GM21526 (cell line): ENCODE measurements at regions not wholly inside any gene's neighbourhood (a gene's known extent, or its start where the extent isn't known, plus 50 kb on each side); places are given as distances from the start of the nearest gene placed in this dataset.
A peak's percentile ranks its signal among the peaks of the same experiment; 100 is the strongest.
"Not testable (repeated sequence)": the region's sequence is repeated elsewhere in the genome, so short reads cannot be mapped to it uniquely, and the experiment has no call there.

Experiments
- ATAC-seq: cut with Tn5 transposase; IDR thresholded peaks from one replicate; pipeline ENCODE4 v1.9.1; 2021; ENCODE audit warnings: moderate library complexity; ENCODE audit not compliant: unreplicated experiment, low FRiP score

DNA sequence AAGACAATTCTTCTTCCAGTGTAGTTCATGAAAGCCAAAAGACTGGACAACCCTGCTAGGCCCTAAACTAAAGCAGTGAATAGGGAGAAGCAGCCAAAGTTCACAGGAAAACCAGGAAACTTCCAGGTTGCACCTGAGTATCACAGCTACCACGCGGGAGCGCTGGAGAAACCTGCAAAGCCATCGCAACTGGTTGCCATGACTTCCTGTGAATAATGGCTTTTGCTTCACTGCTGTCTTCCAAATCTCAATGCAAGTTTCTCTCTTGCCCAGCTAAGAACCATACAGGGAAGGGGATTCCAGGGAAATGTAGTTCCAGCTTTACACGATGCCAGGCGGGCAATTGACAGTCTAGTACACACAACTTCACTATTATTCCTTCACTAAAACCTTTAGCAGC is 114.1 kb downstream of the GXYLT1 start:
- ATAC-seq: no peak

- ATAC-seq: no peak
Observed at GRCh38 chr12:42027546-42027945, 117.1 kb downstream of the GXYLT1 start.

- ATAC-seq: no peak
Observed at GRCh38 chr12:42024495-42024830, 120.2 kb downstream of the GXYLT1 start.

GRCh38 chr12:42023733-42024494 is 120.8 kb downstream of the GXYLT1 start:
- ATAC-seq: peak; percentile 95

DNA sequence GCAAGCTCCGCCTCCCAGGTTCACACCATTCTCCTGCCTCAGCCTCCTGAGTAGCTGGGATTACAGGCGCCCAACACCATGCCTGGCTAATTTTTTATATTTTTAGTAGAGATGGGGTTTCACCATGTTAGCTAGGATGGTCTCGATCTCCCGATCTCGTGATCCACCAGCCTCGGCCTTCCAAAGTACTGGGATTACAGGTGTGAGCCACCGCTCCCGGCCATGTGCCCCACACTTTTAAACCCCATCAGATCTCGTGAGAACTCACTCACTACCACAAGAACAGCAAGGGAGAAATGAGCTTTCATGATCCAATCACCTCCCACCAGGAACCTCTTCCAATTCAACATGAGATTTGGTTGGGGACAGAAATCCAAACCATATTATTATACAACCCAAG is 122.7 kb downstream of the GXYLT1 start:
- not testable (repeated sequence) for ATAC-seq

- ATAC-seq: no peak
Observed at GRCh38 chr12:42021469-42021868, 123.2 kb downstream of the GXYLT1 start.

GRCh38 chr12:42020226-42020625 is 124.4 kb downstream of the GXYLT1 start:
- no peak for ATAC-seq

DNA sequence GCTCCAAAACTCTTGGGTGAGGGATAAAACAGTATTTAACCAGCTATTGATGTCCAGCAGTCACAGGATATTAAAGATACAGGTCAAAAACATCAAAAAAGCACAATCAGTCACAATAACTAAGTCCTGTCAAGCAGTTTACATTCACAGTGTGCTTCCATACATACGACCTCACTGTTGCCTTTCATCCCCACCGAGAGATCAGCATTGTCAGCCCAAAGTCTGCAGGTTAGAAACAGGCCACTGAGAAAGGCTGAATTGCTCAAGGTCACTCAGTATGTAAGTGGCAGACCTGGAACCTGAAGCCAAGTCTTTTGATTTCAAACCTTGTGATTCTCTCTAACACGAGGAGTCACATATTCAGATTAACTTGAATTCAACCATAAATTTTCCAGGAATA is 124.9 kb downstream of the GXYLT1 start:
- no peak for ATAC-seq

- no peak for ATAC-seq
Observed at GRCh38 chr12:42017051-42017450, 127.6 kb downstream of the GXYLT1 start.

- no peak for ATAC-seq
Observed at GRCh38 chr12:42015051-42015461, 129.6 kb downstream of the GXYLT1 start.

DNA sequence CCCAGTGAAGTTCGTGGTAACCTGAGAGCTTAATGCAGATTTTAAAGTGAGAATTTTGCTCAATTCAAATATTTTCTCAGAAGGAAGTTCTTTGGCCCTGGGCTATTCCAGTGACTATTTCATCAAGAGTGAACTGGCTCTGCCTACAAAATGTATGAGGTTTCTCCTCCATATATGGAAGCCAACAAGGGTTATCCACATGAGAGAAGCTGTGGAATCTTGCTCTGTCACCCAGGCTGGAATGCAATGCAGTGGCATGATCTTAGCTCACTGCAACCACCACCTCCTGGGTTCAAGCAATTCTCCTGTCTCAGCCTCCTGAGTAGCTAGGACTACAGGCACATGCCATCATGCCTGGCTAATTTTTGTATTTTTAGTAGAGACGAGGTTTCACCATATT is 132.2 kb downstream of the GXYLT1 start:
- not testable (repeated sequence) for ATAC-seq

GRCh38 chr12:42010715-42011114 is 134.0 kb downstream of the GXYLT1 start:
- ATAC-seq: no peak

GRCh38 chr12:42010257-42010656 is 134.4 kb downstream of the GXYLT1 start:
- no peak for ATAC-seq

GRCh38 chr12:42008996-42009395 is 135.7 kb downstream of the GXYLT1 start:
- ATAC-seq: no peak

DNA sequence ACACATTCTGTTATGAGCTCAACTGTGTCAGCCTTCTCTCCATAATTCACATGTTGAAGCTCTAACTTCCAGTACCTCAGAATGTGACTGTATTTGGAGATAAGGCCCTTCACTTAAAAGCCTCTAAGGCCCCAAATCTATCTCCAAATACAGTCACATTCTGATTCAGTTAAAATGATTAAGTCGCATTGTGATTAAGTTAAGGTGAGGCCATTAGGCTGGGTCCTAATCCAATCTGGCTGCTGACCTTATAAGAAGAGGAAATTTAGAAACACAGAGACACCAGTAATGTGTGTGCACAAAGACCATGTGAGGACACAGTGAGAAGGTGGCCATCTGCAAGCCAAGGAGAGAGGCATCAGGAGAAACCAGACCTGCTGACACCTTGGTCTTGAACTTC is 141.6 kb downstream of the GXYLT1 start:
- no peak for ATAC-seq

GRCh38 chr12:42002563-42002962 is 142.1 kb downstream of the GXYLT1 start:
- ATAC-seq: no peak

DNA sequence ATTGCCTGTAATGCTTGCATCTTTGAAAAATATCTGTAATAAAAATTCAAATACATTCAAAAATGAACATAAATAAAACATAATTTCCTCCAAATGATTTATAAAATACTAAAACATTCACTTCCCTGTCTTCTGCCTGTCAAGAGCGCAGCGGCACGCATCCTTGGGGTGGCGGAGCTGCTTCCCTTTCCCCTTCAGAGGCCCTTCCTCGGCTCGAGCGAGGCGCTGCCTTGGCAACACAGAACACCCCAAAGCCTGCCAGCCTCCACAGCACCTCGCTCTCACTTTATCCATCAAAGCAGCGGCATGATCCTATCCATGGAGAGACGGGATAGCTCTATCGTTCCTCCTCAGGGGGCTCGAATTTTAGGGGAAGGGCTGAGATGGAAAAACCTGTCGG is 146.2 kb downstream of the GXYLT1 start:
- no peak for ATAC-seq

DNA sequence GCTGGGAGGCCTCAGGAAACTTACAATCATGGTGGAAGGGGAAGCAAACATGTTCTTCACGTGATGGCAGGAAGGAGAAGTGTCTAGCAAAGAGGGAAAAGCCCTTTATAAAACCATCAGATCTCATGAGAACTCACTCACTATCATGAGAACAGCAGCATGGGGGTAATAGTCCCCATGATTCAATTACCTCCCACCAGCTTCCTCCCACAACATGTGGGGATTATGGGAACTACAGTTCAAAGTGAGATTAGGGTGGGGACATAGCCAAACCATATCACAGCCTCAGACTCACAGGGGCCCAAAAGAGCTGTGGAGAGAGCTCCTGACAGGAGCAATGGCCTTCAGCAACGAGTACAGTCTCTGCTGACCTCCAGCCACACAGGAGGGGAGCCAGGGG is 151.4 kb downstream of the GXYLT1 start:
- no peak for ATAC-seq

GRCh38 chr12:41992692-41993215 is 151.9 kb downstream of the GXYLT1 start:
- ATAC-seq: no peak

GRCh38 chr12:41992022-41992421 is 152.7 kb downstream of the GXYLT1 start:
- ATAC-seq: no peak

DNA sequence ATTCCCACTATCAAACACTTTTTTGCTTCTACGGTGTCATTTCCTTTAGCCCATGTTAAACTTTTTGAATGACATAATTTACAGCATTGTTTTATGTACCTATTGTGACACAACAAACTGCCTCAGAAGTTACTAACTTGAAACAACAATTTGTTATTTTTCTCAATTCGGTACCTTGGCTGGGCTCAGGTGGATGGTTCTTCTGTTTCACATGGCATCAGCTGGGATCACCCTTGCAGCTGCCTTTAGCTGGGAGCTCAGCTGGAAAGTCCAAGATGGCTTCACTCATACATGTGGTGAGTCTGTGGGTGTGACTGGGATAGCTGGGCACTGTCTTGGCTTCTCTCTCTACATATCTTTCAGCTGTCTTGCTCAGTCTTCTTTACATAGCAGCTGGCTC is 156.0 kb downstream of the GXYLT1 start:
- no peak for ATAC-seq

- ATAC-seq: not testable (repeated sequence)
Observed at GRCh38 chr12:41986513-41986912, 158.2 kb downstream of the GXYLT1 start.

DNA sequence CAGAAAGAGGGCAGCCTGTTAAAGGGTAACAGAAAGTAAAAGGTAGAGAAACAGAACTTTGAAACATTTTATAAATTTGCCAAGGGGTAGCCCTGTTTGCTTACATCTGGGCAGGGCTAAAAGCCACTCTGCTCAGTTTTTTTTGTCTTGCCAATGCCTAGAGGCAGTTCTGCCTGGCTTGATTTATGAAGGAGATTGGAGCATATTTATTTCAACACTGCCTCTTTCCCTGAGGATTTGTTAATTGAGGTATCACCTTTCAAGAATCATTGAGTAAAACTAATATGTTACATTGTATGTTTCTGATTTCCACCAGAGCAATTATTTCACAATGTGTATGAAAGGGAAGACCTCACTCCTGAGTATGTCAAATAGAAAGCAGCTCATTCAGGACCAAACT is 160.8 kb downstream of the GXYLT1 start:
- no peak for ATAC-seq
